Esophagus mucosa (tissue), 1 donor: ENCODE measurements at regions not wholly inside any gene's neighbourhood (a gene's known extent, or its start where the extent isn't known, plus 50 kb on each side); places are given as distances from the start of the nearest gene placed in this dataset.
"Not testable (repeated sequence)": the region's sequence is repeated elsewhere in the genome, so short reads cannot be mapped to it uniquely, and the experiment has no call there.

Source experiments
- ATAC-seq: fragments of 200-7000 bp; cut with Tn5 transposase; one replicate; pipeline ENCODE4 v1.9.1; 2020
- donor health status: DM: yes; HTN: yes; CAD: no.

GRCh38 chr3:152153115-152153514 is 115.6 kb upstream of the MBNL1 start:
- ATAC-seq = not testable (repeated sequence)

GRCh38 chr3:152155246-152156020 is 113.3 kb upstream of the MBNL1 start:
- no peak for ATAC-seq

GRCh38 chr3:152156880-152157279 is 111.8 kb upstream of the MBNL1 start:
- ATAC-seq = no peak

GRCh38 chr3:152157337-152157736 is 111.4 kb upstream of the MBNL1 start:
- no peak for ATAC-seq

GRCh38 chr3:152159328-152159727 is 109.4 kb upstream of the MBNL1 start:
- ATAC-seq = no peak

- ATAC-seq = no peak
Measured at GRCh38 chr3:152160350-152161011, 108.2 kb upstream of the MBNL1 start.

- no peak for ATAC-seq
Measured at GRCh38 chr3:152172460-152172859, 96.3 kb upstream of the MBNL1 start.

GRCh38 chr3:152173627-152174026 is 95.1 kb upstream of the MBNL1 start:
- no peak for ATAC-seq

- no peak for ATAC-seq
Measured at GRCh38 chr3:152174876-152175527, 93.7 kb upstream of the MBNL1 start.

GRCh38 chr3:152175528-152175889 is 93.2 kb upstream of the MBNL1 start:
- ATAC-seq = no peak

GRCh38 chr3:152176241-152176640 is 92.5 kb upstream of the MBNL1 start:
- ATAC-seq = no peak

- no peak for ATAC-seq
Measured at GRCh38 chr3:152176998-152177397, 91.7 kb upstream of the MBNL1 start.

GRCh38 chr3:152177757-152178156 is 91.0 kb upstream of the MBNL1 start:
- no peak for ATAC-seq

GRCh38 chr3:152183473-152183872 is 85.3 kb upstream of the MBNL1 start:
- no peak for ATAC-seq

- ATAC-seq = no peak
Measured at GRCh38 chr3:152184971-152185686, 83.6 kb upstream of the MBNL1 start.

GRCh38 chr3:152185891-152186630 is 82.7 kb upstream of the MBNL1 start:
- ATAC-seq = no peak

GRCh38 chr3:152190636-152191183 is 78.0 kb upstream of the MBNL1 start:
- no peak for ATAC-seq

GRCh38 chr3:152192050-152192449 is 76.7 kb upstream of the MBNL1 start:
- no peak for ATAC-seq

- no peak for ATAC-seq
Measured at GRCh38 chr3:152192936-152193672, 75.6 kb upstream of the MBNL1 start.

- ATAC-seq = no peak
Measured at GRCh38 chr3:152193673-152194267, 75.0 kb upstream of the MBNL1 start.

- no peak for ATAC-seq
Measured at GRCh38 chr3:152195206-152195605, 73.5 kb upstream of the MBNL1 start.
